GM12873 (cell line): ENCODE measurements at regions not wholly inside any gene's neighbourhood (a gene's known extent, or its start where the extent isn't known, plus 50 kb on each side); places are given as distances from the start of the nearest gene placed in this dataset.

ENCODE experiments used
- TF ChIP-seq, protein P1 (sequence below): IDR thresholded peaks from 2 replicates; pipeline ENCODE4 v1.5.1; 2012; ENCODE audit warnings: low read depth, mild to moderate bottlenecking, moderate library complexity, low read length, control low read depth; ENCODE audit not compliant: insufficient read depth; ENCODE audit errors: missing control alignments

DNA sequence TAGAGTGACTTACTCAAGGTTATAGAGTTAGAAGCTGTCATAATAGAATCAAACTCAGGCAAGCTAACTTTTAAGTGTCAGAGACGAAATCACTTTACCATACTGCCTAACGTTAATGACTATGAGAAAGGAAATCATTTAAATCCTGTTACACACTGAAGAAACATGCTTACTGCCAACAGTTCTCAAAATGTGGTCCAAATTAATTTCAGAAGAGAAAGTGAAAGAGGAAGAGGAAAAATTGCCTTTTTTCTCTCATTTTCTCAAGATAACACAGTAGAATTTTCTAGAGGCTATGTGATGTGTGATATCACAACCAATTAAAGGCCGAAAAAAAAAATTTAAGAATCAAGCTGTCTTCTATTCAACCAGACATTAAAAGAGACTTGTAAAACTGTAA is 1362.7 kb upstream of the CHAC2 start:
- TF ChIP-seq, protein P1, sequence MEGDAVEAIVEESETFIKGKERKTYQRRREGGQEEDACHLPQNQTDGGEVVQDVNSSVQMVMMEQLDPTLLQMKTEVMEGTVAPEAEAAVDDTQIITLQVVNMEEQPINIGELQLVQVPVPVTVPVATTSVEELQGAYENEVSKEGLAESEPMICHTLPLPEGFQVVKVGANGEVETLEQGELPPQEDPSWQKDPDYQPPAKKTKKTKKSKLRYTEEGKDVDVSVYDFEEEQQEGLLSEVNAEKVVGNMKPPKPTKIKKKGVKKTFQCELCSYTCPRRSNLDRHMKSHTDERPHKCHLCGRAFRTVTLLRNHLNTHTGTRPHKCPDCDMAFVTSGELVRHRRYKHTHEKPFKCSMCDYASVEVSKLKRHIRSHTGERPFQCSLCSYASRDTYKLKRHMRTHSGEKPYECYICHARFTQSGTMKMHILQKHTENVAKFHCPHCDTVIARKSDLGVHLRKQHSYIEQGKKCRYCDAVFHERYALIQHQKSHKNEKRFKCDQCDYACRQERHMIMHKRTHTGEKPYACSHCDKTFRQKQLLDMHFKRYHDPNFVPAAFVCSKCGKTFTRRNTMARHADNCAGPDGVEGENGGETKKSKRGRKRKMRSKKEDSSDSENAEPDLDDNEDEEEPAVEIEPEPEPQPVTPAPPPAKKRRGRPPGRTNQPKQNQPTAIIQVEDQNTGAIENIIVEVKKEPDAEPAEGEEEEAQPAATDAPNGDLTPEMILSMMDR: no peak

GRCh38 chr2:52404046-52404445 is 1363.6 kb upstream of the CHAC2 start:
- TF ChIP-seq, protein P1: no peak

DNA sequence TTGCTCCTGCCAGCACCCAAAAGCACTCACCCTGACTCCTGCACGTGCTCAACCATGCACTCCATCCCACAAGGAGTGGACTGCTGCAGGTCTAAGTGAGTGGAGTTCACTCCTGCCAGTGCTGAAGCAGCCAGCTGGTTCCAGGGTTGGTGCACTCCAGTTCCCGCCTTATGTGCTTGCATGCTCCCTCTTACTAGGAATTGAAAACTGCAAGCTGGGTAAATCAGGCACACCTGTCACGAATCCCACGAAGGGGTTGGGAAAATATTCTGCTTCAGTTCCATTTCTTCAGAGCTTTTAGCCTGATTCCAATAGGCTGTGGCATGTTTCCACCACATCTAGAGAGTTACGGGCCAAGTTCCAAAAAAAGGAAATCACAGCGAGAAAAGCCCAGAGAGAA is 1365.5 kb upstream of the CHAC2 start:
- TF ChIP-seq, protein P1: no peak

DNA sequence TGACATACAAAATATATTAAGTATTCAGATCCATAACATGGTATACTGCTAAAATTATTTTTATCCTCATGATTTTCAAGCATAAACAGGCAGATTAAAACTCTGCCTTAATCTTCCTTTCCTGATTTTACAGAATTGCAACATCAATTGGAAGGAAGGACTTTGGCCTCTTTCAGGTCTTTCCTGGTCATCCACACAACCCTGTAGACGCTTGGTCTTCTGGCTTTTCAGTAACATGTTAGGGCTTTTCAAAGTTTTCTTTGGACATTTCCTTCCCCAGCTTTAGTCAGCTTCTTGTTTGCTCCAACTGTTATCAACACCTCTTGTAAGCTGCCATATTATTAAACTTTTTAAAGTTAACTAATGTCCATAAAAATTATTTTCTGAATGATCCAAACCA is 1364.9 kb upstream of the NRXN1 start:
- TF ChIP-seq, protein P1: no peak

- TF ChIP-seq, protein P1: no peak
Observed at GRCh38 chr2:52395912-52396311, 1364.0 kb upstream of the NRXN1 start.

DNA sequence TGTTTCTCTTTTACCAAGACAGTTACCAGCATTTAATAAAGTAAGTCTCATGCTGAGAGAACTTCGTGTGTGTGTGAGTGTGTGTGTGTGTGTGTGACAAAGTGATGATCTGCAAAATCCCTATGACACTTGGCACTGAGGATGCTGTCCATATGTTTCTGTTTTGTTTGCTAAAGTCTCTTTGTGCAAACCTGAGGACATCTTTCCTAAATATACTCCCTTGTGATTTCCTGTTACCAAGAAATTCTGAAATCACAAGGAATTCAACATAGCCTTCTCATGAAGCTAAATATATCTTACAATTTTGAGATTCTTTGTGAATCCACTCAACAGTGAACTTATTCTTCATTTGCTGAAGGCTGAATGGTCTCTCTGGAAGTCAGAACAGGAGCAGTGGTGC is 1359.7 kb upstream of the NRXN1 start:
- TF ChIP-seq, protein P1: no peak

DNA sequence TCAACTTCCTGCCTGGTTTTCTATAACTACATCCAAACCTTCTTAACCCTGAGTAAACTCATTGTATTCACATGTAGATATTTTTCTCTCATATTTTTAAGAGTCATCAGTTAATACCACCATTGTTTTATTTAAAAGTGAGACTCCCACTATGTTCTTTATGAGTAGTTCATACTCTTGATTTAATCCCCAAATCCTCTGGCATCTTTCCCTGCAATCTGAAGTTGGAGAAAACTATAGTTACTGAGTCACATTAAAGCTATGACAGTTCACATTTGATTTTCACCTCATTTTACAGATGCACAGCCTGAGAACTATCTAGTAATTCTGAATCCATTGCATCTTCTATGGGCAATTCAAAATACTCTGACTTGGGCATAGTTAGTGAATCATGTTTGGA is 1358.7 kb upstream of the NRXN1 start:
- TF ChIP-seq, protein P1: no peak
